ENCODE measurements at regions not wholly inside any gene's neighbourhood (a gene's known extent, or its start where the extent isn't known, plus 50 kb on each side); places are given as distances from the start of the nearest gene placed in this dataset.

DNA sequence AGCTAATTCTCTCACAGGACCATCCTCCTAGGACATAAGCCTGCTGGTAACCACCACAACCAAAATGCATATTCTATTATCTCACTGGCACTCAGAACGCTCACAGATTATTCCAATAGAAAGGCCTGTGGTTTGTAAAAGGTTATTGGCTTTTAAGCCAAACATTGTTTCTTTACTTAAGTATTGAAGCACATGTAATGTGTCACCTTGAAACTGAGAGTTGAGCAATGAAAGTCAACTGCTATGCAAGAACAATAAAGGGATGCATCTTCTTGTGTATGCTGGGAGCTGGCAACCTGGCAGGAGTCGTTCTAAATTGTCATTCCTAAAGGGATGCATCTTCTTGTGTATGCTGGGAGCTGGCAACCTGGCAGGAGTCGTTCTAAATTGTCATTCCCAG, 298.6 kb upstream of the DNAJC19 start:
- no peak overlapping the region for H3K14ac ChIP-seq (ENCODE audit: insufficient read length)
- 82% methylated on average over 2 of the region's 3 CpGs; no CpG with 5 or more reads in 1 of the 2 experiments for WGBS, 2 experiments (ENCODE audit: extremely low coverage in 1 of 2, insufficient coverage in 1 of 2, insufficient read length in 1 of 2, insufficient replicate concordance in 2 of 2, low coverage in 1 of 2, low lambda C conversion rate in 2 of 2, missing lambda C conversion rate in 1 of 2)
- H3K18ac ChIP-seq (ENCODE audit: extremely low read depth, low read length): no peak overlapping the region
- H2BK5ac ChIP-seq (ENCODE audit: low read depth, low read length): no peak overlapping the region
- H2AK5ac ChIP-seq (ENCODE audit: low read depth, low read length): no peak overlapping the region
- no peak overlapping the region for H4K5ac ChIP-seq (ENCODE audit: insufficient read length, low read depth, low read length)
- no peak overlapping the region for H4K8ac ChIP-seq (ENCODE audit: extremely low read depth, insufficient read depth, low read length)
- H4K91ac ChIP-seq (replicated peaks; ENCODE audit: insufficient read length, low read length): no peak overlapping the region
- H3K79me1 ChIP-seq (ENCODE audit: low read depth, low read length): no peaks in the 10 kb centered on the region
- no peaks in the 10 kb centered on the region for H3K27me3 ChIP-seq (replicated peaks in 1 of 4; ENCODE audit: control insufficient read depth in 3 of 4, extremely low read depth in 1 of 4, insufficient read depth in 3 of 4, low read length in 3 of 4)
- H3K23ac ChIP-seq (ENCODE audit: insufficient read length): no peak overlapping the region
- no peaks in the 10 kb centered on the region for H3K36me3 ChIP-seq (ENCODE audit: control insufficient read depth in 2 of 4, insufficient read depth in 4 of 4, low read length in 3 of 4)
- H2BK12ac ChIP-seq (ENCODE audit: low read depth, low read length): no peak overlapping the region
- no peak overlapping the region for H3K4ac ChIP-seq (replicated peaks; ENCODE audit: insufficient read length, low read depth, low read length)
- no peak overlapping the region for H3K9ac ChIP-seq (replicated peaks in 1 of 4; ENCODE audit: extremely low read depth in 1 of 4, low read depth in 3 of 4, low read length in 3 of 4)
- no peak overlapping the region for H3K4me2 ChIP-seq (ENCODE audit: insufficient read depth in 1 of 2, low read depth in 2 of 2, low read length in 2 of 2)
- H3K79me2 ChIP-seq (ENCODE audit: control insufficient read depth in 1 of 2, insufficient read depth in 2 of 2, low read length in 2 of 2): no peaks in the 10 kb centered on the region
- H3K27ac ChIP-seq (ENCODE audit: low read depth, low read length): no peak overlapping the region
- H2BK20ac ChIP-seq (ENCODE audit: low read length): no peak overlapping the region
- DNase-seq (ENCODE audit: low read depth in 1 of 2, low spot score in 2 of 2): no peak
- TF ChIP-seq CBX8 (IDR thresholded peaks at IDR 0.05; ENCODE audit: borderline replicate concordance, low read depth, low read length) (no peak), CEBPB (IDR thresholded peaks at IDR 0.05; ENCODE audit: low read depth, low read length) (no peak), TAF7 (optimal IDR thresholded peaks at IDR 0.05; ENCODE audit: borderline replicate concordance, low read depth, low read length) (no peak), RXRA (IDR thresholded peaks at IDR 0.05; ENCODE audit: insufficient read depth, low read depth, low read length) (no peak), TAF1 (IDR thresholded peaks at IDR 0.05; ENCODE audit: low read depth, low read length) (no peak), POLR2AphosphoS5 (IDR thresholded peaks at IDR 0.05; ENCODE audit: low read depth, low read length) (no peak), EZH2 (IDR thresholded peaks at IDR 0.05; ENCODE audit: low read depth, low read length, severe bottlenecking) (no peak), PHF8 (conservative IDR thresholded peaks at IDR 0.05; ENCODE audit: low read depth, low read length) (no peak), RBBP5 (IDR thresholded peaks at IDR 0.05; ENCODE audit: borderline replicate concordance, low read depth, low read length) (no peak), GTF2F1 (IDR thresholded peaks at IDR 0.05; ENCODE audit: borderline replicate concordance, low read depth, low read length) (no peak), TCF12 (IDR thresholded peaks at IDR 0.05; ENCODE audit: low read depth, low read length) (no peak), NRF1 (IDR thresholded peaks at IDR 0.05; ENCODE audit: low read depth, low read length) (no peak)
- FAIRE-seq: no peak
- peaks cover 0 to 2% (median under 1%) of the 10 kb centered on the region in 4 experiments; a peak in 2 of 7 replicates for H3K4me1 ChIP-seq (replicated peaks in 1 of 4; ENCODE audit: control insufficient read depth in 3 of 4, insufficient read depth in 4 of 4, low read length in 3 of 4)
- CTCF ChIA-PET (ENCODE audit: partially characterized antibody): interaction anchor here (0.6 kb wide), 1 partner anchor 31 kb away, joined by 3 read pairs; no protein-coding TSS in a partner anchor
- no peak overlapping the region for H3K56ac ChIP-seq (replicated peaks; ENCODE audit: insufficient read length, low read depth, low read length)
- no peak overlapping the region for H2AFZ ChIP-seq (ENCODE audit: low read length)
- no peaks in the 10 kb centered on the region for H3K23me2 ChIP-seq (ENCODE audit: low read depth, low read length)
- H3K9me3 ChIP-seq (ENCODE audit: insufficient read depth in 2 of 2, low read depth in 1 of 2, low read length in 1 of 2): no peaks in the 10 kb centered on the region
- H2BK120ac ChIP-seq (replicated peaks; ENCODE audit: low read depth, low read length): no peak overlapping the region
- H3K4me3 ChIP-seq (ENCODE audit: extremely low read depth in 1 of 4, insufficient read depth in 2 of 4, low read depth in 3 of 4, low read length in 4 of 4): no peak overlapping the region
- H4K20me1 ChIP-seq (replicated peaks in 1 of 2; ENCODE audit: control insufficient read depth in 1 of 2, insufficient read depth in 2 of 2, low read length in 2 of 2): no peaks in the 10 kb centered on the region
- no peak overlapping the region for H2BK15ac ChIP-seq (ENCODE audit: low read length)
- POLR2A ChIA-PET (ENCODE audit: partially characterized antibody): no interaction called here
